ENCODE measurements at regions not wholly inside any gene's neighbourhood (a gene's known extent, or its start where the extent isn't known, plus 50 kb on each side); places are given as distances from the start of the nearest gene placed in this dataset.
A peak's percentile ranks its signal among the peaks of the same experiment; 100 is the strongest.

- DNase-seq: no peak
- Histone ChIP-seq H3K27me3 (ENCODE audit: insufficient read depth, low read length) (no peaks in the 10 kb centered on the region), H2BK5ac (ENCODE audit: insufficient read length, low read length) (no peak overlapping the region), H4K91ac (ENCODE audit: insufficient read length, low read depth, low read length) (no peak overlapping the region), H2AFZ (ENCODE audit: low read length) (no peak overlapping the region), H3K9ac (ENCODE audit: extremely low read depth, insufficient read length, low read length) (no peak overlapping the region), H4K5ac (ENCODE audit: insufficient read length, low read depth, low read length) (no peak overlapping the region), H4K8ac (replicated peaks; ENCODE audit: insufficient read length, low read depth, low read length) (no peak overlapping the region), H3K79me2 (ENCODE audit: insufficient read depth, low read length) (no peaks in the 10 kb centered on the region), H3K23ac (ENCODE audit: insufficient read length, low read depth, low read length) (no peak overlapping the region), H2BK12ac (ENCODE audit: insufficient read length, low read depth, low read length) (no peak overlapping the region), H2BK20ac (ENCODE audit: low read depth, low read length, poor library complexity, severe bottlenecking) (no peak overlapping the region), H3K79me1 (ENCODE audit: insufficient read depth, low read depth, low read length, poor library complexity, severe bottlenecking) (no peaks in the 10 kb centered on the region), H2AK5ac (ENCODE audit: insufficient read length, low read length) (no peak overlapping the region), H3K23me2 (ENCODE audit: insufficient read length, low read depth, low read length, poor library complexity, severe bottlenecking) (no peaks in the 10 kb centered on the region), H3K9me3 (ENCODE audit: control insufficient read depth, low read depth, low read length) (no peaks in the 10 kb centered on the region), H3K4me2 (ENCODE audit: insufficient read depth, insufficient read length, low read length) (no peak overlapping the region), H3K56ac (ENCODE audit: insufficient read length, low read depth, low read length) (no peak overlapping the region), H3K14ac (ENCODE audit: insufficient read depth, low read length) (no peak overlapping the region), H3T11ph (ENCODE audit: low read length) (no peak overlapping the region), H4K20me1 (ENCODE audit: control insufficient read depth, insufficient read depth, insufficient read length) (no peaks in the 10 kb centered on the region), H3K18ac (ENCODE audit: insufficient read length, low read depth, low read length) (no peak overlapping the region), H3K4me1 (ENCODE audit: insufficient read depth, low read length) (peaks cover 10% of the 10 kb centered on the region; the same call in 1 of the 2 replicates), H2BK15ac (ENCODE audit: low read depth, low read length) (no peak overlapping the region), H3K27ac (ENCODE audit: insufficient read length, low read depth, low read length) (no peak overlapping the region), H2BK120ac (ENCODE audit: low read depth, low read length, poor library complexity, severe bottlenecking) (no peak overlapping the region), H3K4ac (ENCODE audit: low read depth, low read length) (no peak overlapping the region)
- no CpG with 5 or more reads among the region's 4 CpGs for WGBS (ENCODE audit: extremely low coverage, insufficient read length, low lambda C conversion rate)
- TF ChIP-seq CTCF (conservative IDR thresholded peaks at IDR 0.05): no peak
- Mint-ChIP-seq H3K36me3 (ENCODE audit: insufficient read depth in 1 of 3, low read depth in 3 of 3) (no peaks in the 10 kb centered on the region; a peak in 1 of 7 replicates), H3K9me3 (no peaks in the 10 kb centered on the region), H3K4me3 (no peak overlapping the region), H3K4me1 (peaks cover 48% of the 10 kb centered on the region in 2 experiments), H3K27me3 (ENCODE audit: low read depth) (no peaks in the 10 kb centered on the region), H3K27ac (peak overlapping the region in 2 of 3 experiments; percentile 21 to 36; a peak in 2 of 7 replicates)
Observed at GRCh38 chr10:4215485-4215884, 430.5 kb upstream of the KLF6 start.
